ENCODE measurements at regions not wholly inside any gene's neighbourhood (a gene's known extent, or its start where the extent isn't known, plus 50 kb on each side); places are given as distances from the start of the nearest gene placed in this dataset.

DNA sequence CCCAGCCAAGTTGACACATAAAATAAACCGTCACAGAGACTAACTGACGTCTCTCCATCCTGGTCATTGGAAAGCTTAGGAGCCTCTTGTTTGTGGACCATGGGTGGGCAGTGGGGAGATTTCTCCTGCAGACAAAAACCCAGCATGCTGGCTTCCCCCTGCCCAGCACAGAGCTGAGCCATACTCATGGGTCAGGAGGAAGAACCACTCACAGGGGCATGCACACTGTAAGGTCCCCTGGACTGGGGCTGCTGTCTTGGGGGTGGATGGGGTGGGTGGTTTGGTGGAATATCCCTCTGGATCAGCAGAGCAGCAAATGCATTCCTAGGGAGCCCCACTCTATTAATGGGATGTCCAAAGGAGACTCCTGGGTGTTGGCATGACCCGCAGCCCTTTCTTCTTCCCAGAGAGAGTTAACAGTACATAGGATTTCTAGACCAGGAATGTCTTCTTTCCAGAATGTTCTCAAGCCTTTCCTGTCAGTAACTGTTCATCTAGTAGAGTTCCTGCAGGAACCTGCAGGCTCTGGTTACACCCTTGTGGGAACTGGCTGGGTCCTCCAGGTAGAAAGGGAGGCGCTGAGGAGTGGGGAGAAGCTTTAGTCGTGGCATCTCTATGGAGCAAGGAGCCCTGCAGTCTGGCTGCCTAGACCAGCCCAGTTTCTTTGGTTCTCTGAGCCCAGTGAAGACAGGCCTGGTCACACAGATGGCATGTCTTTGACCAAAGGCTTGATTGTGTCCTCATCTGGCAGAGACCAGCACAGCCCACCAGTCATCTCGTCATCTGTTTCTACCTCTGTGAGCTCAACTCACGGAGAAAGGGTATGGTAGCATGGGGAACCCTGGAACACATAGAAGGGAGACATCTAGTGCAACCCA is 73.4 kb upstream of the PRR23C start:
- TF ChIP-seq, protein P1, sequence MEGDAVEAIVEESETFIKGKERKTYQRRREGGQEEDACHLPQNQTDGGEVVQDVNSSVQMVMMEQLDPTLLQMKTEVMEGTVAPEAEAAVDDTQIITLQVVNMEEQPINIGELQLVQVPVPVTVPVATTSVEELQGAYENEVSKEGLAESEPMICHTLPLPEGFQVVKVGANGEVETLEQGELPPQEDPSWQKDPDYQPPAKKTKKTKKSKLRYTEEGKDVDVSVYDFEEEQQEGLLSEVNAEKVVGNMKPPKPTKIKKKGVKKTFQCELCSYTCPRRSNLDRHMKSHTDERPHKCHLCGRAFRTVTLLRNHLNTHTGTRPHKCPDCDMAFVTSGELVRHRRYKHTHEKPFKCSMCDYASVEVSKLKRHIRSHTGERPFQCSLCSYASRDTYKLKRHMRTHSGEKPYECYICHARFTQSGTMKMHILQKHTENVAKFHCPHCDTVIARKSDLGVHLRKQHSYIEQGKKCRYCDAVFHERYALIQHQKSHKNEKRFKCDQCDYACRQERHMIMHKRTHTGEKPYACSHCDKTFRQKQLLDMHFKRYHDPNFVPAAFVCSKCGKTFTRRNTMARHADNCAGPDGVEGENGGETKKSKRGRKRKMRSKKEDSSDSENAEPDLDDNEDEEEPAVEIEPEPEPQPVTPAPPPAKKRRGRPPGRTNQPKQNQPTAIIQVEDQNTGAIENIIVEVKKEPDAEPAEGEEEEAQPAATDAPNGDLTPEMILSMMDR (IDR thresholded peaks at IDR 0.05): no peak
- no peak for TF ChIP-seq POLR2A (IDR thresholded peaks at IDR 0.05)
